ENCODE measurements at regions not wholly inside any gene's neighbourhood (a gene's known extent, or its start where the extent isn't known, plus 50 kb on each side); places are given as distances from the start of the nearest gene placed in this dataset.

DNA sequence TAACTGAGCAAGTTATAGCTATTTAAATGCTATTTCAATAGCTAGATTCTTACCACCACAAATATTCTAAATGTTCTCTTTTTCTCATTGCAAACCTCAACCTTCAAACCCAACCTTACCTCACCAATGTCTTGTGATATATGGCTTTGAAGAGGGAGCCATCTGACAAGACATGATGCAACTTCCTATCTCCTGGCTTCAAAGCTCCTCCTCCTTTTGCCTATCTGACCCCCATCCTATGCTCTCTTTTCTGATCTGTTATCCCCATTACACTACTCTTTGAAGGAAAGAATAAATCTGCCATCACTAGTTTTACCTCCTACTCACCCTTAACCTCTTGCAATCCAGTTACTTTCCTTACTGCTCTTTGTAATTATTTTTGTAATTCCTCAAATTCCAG is 235.6 kb upstream of the ZSWIM2 start:
- H3K27me3 ChIP-seq (ENCODE audit: insufficient read depth, low read length) = no peaks in the 10 kb centered on the region
- no peak overlapping the region for H4K5ac ChIP-seq (ENCODE audit: insufficient read length, low read depth, low read length)
- no peak overlapping the region for H2BK120ac ChIP-seq (ENCODE audit: low read depth, low read length, poor library complexity, severe bottlenecking)
- H3K9ac ChIP-seq (ENCODE audit: extremely low read depth, insufficient read length, low read length) = no peak overlapping the region
- no peak overlapping the region for H2BK5ac ChIP-seq (ENCODE audit: insufficient read length, low read length)
- no peaks in the 10 kb centered on the region for H3K4me1 Mint-ChIP-seq
- no peaks in the 10 kb centered on the region for H3K36me3 Mint-ChIP-seq (ENCODE audit: insufficient read depth in 1 of 3, low read depth in 3 of 3)
- TF ChIP-seq, protein P1, sequence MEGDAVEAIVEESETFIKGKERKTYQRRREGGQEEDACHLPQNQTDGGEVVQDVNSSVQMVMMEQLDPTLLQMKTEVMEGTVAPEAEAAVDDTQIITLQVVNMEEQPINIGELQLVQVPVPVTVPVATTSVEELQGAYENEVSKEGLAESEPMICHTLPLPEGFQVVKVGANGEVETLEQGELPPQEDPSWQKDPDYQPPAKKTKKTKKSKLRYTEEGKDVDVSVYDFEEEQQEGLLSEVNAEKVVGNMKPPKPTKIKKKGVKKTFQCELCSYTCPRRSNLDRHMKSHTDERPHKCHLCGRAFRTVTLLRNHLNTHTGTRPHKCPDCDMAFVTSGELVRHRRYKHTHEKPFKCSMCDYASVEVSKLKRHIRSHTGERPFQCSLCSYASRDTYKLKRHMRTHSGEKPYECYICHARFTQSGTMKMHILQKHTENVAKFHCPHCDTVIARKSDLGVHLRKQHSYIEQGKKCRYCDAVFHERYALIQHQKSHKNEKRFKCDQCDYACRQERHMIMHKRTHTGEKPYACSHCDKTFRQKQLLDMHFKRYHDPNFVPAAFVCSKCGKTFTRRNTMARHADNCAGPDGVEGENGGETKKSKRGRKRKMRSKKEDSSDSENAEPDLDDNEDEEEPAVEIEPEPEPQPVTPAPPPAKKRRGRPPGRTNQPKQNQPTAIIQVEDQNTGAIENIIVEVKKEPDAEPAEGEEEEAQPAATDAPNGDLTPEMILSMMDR (conservative IDR thresholded peaks at IDR 0.05) = no peak
- no peak overlapping the region for H3K4me3 Mint-ChIP-seq
- H3K23ac ChIP-seq (ENCODE audit: insufficient read length, low read depth, low read length) = no peak overlapping the region
- H4K20me1 ChIP-seq (ENCODE audit: control insufficient read depth, insufficient read depth, insufficient read length) = no peaks in the 10 kb centered on the region
- H4K8ac ChIP-seq (replicated peaks; ENCODE audit: insufficient read length, low read depth, low read length) = no peak overlapping the region
- no peak overlapping the region for H2AFZ ChIP-seq (ENCODE audit: low read length)
- H3K27me3 Mint-ChIP-seq (ENCODE audit: low read depth) = no peaks in the 10 kb centered on the region
- H2BK20ac ChIP-seq (ENCODE audit: low read depth, low read length, poor library complexity, severe bottlenecking) = no peak overlapping the region
- no peak overlapping the region for H2AK5ac ChIP-seq (ENCODE audit: insufficient read length, low read length)
- H3K4ac ChIP-seq (ENCODE audit: low read depth, low read length) = no peak overlapping the region
- H3K56ac ChIP-seq (ENCODE audit: insufficient read length, low read depth, low read length) = no peak overlapping the region
- H2BK12ac ChIP-seq (ENCODE audit: insufficient read length, low read depth, low read length) = no peak overlapping the region
- no peak overlapping the region for H3K14ac ChIP-seq (ENCODE audit: insufficient read depth, low read length)
- DNase-seq = no peak
- no peaks in the 10 kb centered on the region for H3K9me3 ChIP-seq (ENCODE audit: control insufficient read depth, low read depth, low read length)
- H3K4me2 ChIP-seq (ENCODE audit: insufficient read depth, insufficient read length, low read length) = no peak overlapping the region
- no peak overlapping the region for H3T11ph ChIP-seq (ENCODE audit: low read length)
- no peak overlapping the region for H2BK15ac ChIP-seq (ENCODE audit: low read depth, low read length)
- H3K9me3 Mint-ChIP-seq = no peaks in the 10 kb centered on the region; a peak in 1 of 5 replicates
- H3K79me1 ChIP-seq (ENCODE audit: insufficient read depth, low read depth, low read length, poor library complexity, severe bottlenecking) = no peaks in the 10 kb centered on the region
- no peak overlapping the region for H4K91ac ChIP-seq (ENCODE audit: insufficient read length, low read depth, low read length)
- H3K27ac Mint-ChIP-seq = no peak overlapping the region
- no peaks in the 10 kb centered on the region for H3K79me2 ChIP-seq (ENCODE audit: insufficient read depth, low read length)
- H3K23me2 ChIP-seq (ENCODE audit: insufficient read length, low read depth, low read length, poor library complexity, severe bottlenecking) = no peaks in the 10 kb centered on the region
- H3K27ac ChIP-seq (ENCODE audit: insufficient read length, low read depth, low read length) = no peak overlapping the region
- H3K18ac ChIP-seq (ENCODE audit: insufficient read length, low read depth, low read length) = no peak overlapping the region
- H3K4me1 ChIP-seq (ENCODE audit: insufficient read depth, low read length) = no peaks in the 10 kb centered on the region
